Epithelial cell of prostate (primary cell): ENCODE measurements at regions not wholly inside any gene's neighbourhood (a gene's known extent, or its start where the extent isn't known, plus 50 kb on each side); places are given as distances from the start of the nearest gene placed in this dataset.
"Not testable (repeated sequence)": the region's sequence is repeated elsewhere in the genome, so short reads cannot be mapped to it uniquely, and the experiment has no call there.

Experiments used
- DNase-seq: peaks from one replicate; pipeline ENCODE4 v3.0.0-alpha.2; 2011; ENCODE audit warnings: low read depth, low spot score
- H3K27ac ChIP-seq: fragments of 450-650 bp; 2 replicates; pipeline ENCODE4 v1.5.1; 2017; ENCODE audit warnings: mild to moderate bottlenecking

DNA sequence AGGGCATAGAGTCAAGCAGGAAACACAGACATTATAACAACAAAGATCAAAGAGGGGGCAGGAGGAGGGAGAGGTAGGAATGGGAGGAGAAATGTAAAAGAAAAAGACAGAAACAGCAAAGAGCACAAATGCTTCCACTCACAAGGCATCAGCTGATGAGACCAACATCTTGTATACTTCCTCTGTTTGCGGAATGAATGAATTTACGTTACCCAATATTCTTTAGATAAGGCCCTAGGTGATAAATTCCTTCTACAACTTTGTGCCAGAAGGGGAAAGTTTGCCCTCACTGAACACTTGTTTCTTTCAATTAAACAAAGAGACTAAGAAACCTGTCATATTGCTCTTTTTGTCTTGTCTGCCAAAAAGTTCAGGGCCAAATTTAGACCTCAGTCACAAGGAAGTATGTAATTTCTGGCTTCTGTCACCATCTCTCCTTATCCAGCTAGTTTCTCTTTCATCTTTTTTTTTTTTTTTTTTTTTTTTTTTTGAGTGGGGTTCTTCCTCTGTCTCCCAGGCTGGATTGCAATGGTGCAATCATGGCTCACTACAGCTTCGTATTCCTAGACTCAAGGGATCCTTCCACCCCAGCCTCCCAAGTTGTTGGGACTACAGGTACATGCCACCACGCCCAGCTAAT lies 116.4 kb upstream of the NANOS1 start:
- no peak overlapping the region for H3K27ac ChIP-seq

DNA sequence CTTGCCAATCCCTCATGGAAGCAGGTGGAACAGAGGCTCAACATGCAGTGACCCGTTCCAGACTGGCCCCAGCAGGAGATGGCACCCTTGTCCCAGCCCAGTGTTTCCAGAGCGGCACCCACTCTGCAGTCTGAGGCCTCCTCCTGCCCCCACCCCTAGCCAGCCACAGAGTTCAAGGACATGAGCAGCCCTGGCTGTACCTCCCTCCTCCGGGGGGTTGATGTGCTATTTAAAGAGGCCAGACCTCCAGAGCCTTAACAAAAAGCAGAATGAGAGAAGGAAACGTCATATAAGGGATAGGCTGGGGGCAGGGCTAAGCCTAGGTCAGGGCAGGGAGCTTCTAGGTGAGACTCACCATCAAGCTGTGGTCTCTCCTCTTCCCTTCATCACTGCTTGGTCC lies 115.7 kb upstream of the NANOS1 start:
- DNase-seq = no peak

More for the DNA sequence above, 116.4 kb upstream of the NANOS1 start:
- no peak for DNase-seq

DNA sequence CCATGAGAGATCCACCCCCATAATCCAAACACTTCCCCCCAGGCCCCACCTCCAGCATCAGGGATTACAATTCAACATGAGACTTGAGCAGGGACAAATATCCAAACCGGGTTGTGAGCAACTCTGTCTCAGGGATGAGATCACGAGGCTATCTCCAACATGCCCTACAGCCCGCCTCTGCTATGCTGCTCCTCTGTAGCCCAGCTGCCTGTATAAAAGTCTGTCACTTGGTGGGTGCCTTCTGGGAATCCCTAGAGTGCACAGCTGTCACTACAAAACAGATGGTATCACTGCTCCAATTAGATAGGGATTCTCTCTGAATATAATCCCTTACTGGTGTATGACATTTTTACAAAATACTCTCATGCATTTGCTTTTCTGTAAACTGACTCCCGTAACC lies 114.9 kb upstream of the NANOS1 start:
- no peak overlapping the region for H3K27ac ChIP-seq
- no peak for DNase-seq

More for the DNA sequence above, 115.7 kb upstream of the NANOS1 start:
- H3K27ac ChIP-seq = no peak overlapping the region

DNA sequence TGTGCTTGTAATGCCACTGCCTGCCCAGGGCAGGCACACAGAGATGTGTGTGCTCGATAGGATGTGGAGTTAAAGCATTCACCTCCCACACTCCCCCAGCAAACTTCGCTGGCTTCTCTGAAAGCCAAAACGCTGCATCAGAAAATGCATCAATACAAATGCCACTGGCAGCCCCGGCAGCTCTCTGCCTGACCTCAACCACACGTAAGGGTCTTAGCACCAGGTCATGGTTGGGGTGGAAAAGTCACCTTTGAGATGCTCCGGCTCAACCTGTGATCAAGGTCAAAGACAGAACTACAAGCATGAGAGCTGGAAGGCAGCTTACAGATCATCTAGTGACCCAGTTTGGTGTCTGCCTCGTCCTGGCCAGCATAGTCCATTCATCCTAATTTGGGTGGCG lies 114.4 kb upstream of the NANOS1 start:
- DNase-seq = no peak
- H3K27ac ChIP-seq = no peak overlapping the region

DNA sequence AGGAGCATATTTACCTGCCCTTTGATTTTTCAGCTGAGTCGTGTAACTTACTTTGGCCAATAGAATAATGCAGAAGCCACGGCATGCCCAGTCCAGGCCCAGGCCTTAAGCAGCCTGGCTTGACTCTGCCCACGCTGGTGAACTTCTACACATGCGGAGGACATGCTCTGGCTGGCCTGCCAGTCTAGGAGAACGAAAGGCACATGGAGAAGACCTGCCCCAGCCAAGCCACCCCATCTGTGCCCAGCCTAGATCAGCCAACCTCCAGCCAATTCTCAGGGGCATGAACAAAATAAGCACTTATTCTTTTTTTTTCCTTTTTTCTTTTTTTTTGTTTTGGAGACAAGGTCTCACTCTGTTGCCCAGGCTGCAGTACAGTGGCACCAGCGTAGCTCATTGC lies 112.7 kb upstream of the NANOS1 start:
- no peak for DNase-seq
- no peak overlapping the region for H3K27ac ChIP-seq

DNA sequence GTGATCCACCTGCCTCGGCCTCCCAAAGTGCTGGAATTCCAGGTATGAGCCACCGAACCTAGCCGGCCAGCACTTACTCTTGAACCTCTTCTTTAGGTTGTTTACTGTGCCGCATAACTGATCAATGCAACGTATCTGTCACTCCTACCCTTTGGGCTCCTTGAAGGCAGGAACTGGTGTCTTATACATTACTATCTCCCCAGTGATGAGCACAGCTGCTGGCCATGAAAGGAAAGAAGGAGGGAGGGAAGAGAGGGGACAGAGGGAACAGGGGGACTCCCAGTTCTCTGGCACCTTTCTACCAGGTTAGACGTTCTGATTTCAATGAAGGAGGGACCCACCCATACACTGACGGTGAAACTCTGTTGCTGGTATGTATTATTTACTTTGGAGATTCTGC lies 111.8 kb upstream of the NANOS1 start:
- no peak overlapping the region for H3K27ac ChIP-seq
- DNase-seq = no peak

DNA sequence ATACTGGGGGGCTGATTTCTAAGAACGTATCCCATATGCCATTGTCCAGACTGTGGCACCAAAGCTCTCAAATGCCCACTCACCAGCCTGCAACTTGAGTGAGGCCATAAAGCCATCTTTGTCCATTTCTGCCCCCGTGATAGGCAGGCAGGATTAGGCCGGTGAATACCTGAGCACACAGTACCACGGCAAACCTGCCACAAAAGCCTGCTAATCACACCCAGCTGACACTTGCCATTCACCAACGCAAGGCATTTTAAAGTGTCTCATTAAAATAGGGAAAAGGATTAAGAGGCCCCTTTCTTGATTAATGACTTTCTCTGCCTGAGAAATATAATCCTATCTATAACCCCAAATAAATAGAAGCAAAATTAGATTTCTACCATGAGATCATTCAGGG lies 111.4 kb upstream of the NANOS1 start:
- DNase-seq = no peak
- H3K27ac ChIP-seq = no peak overlapping the region

DNA sequence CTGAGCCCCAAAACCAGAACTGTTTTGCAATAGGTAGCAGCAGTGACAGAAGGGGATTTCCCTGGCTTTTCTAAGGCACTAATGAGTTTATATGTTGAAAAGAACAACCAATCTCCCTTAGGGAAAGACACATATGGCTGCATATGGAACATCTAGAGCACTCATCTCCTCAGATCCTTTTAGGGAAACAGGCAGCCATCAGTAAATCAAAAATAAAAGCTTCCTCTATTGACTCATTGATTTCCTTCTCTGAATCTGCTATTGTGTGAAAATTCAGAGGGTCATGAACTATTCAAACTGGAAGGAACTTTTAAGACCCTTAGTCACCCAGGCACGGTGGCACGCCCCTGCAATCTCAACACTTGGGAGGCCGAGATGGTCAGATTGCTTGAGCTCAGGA lies 110.9 kb upstream of the NANOS1 start:
- DNase-seq = no peak
- no peak overlapping the region for H3K27ac ChIP-seq

DNA sequence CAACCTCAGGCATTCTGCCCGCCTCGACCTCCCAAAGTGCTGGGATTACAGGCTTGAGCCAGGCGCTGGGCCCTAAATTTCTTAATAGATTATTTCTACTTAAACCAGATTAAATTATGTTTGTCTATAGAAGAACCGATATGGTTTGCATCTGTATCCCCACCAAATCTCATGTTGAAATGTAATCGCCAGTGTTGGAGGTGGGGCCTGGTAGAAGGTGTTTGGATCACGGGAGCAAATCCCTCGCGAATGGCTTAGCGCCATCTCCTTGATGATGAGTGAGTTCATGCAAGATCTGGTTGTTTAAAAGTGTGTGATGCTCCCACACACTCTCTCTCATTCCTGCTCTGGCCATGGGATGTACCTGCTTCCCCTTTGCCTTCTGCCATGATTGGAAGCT lies 109.3 kb upstream of the NANOS1 start:
- DNase-seq = no peak
- H3K27ac ChIP-seq = no peak overlapping the region

DNA sequence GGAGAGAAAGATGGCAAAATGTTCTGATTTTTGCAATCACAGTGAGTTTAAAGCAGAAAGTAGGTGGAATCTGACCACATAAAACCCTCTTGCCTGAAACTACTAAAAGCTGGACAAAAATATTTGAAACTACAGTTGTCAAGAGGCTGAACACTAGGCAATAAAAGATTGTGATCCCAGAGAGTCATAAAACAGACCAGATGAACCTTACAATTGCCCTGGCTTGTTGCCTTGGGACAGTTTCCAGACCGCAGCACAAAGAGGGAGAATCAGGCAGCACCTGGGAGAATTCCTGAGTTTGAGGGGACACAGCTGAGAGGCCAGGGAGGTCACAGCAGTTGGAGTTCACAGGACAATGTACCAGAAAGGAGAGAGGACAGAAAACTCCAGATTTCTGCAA lies 107.3 kb upstream of the NANOS1 start:
- H3K27ac ChIP-seq = no peak overlapping the region
- DNase-seq = no peak

DNA sequence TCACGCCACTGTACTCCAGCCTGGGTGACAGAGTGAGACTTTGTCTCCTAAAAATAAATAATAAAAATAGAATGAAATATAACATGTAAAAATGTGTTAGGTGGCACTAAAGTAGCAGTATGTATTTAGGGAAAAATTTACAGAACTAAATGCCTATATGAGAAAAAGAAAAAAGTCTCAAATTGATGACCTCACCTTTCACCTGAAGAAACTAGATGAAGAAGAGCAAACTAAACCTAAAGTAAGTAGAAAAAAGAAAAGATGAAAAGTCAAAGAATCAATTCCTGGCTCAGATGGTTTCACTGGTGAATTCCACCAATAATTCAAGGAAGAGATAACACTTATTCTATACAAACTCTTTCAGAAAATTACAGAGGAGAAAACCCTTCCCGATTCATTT lies 106.5 kb upstream of the NANOS1 start:
- H3K27ac ChIP-seq = no peak overlapping the region
- no peak for DNase-seq

DNA sequence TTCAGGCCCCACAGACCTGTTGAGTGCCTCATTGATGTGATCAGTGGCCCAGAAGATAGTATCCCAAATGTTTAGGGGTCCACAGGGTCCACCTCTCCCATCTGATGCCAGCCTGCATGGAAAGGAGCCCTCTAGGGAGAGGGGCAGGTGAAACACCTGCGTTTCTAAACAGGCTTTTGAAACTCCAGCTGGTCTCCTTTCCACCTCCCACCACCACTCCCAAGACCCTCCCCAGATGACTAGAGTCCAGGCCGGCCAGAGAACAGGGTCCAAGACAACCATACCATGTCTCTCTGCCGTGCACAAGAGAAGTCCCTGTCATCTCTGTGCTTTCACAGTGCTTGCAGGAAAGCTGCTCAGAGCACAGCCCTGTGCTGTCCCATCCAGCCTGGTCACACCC lies 105.0 kb upstream of the NANOS1 start:
- DNase-seq = no peak
- H3K27ac ChIP-seq = no peak overlapping the region

DNA sequence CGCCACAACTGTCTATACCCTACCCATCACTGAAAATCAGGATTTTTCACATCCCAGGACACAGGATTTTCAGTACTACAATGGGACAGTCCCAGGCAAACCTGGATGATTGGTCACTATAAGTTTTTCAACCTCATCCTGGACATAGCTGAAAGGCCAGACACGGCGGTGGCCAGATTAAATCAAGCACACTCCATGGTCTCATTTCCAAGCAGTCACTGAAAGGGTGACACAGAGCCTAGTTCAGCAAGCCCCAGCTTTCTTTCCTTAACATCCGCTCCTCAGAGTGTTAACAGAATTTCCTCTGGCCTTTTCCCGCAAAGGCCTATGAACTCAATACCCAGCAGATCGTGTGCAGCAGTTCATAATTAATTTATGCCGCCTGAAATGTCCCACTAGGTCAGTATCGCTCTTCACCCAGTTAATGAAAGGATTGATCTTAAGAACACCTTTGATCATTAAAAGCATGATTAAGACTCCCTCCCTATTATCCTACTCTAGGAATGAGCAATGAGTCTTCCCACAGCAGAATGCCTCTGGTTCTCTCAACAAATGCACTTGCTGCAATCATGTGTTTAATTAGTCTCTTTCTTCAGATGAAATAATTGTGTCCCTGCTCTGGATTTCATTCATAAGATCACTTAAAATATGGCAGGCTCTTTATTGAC lies 104.0 kb upstream of the NANOS1 start:
- no peak overlapping the region for H3K27ac ChIP-seq
- no peak for DNase-seq

DNA sequence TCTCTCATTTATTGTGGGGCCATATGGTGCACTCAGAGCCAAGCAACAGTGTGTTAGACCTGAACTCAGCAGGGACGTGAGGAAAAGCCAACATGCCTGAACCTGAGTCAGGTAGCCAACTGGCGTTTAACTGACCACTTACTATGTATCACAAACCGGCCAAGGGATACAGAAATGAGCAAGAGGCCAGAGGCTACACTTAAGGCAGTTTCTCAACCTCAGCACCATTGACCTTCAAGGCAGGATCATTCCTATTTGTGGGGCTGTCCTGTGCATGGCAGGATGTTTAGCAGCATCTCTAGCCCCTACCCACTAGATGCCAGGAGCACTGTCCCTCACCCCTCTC lies 103.5 kb upstream of the NANOS1 start:
- H3K27ac ChIP-seq = no peak overlapping the region
- no peak for DNase-seq

DNA sequence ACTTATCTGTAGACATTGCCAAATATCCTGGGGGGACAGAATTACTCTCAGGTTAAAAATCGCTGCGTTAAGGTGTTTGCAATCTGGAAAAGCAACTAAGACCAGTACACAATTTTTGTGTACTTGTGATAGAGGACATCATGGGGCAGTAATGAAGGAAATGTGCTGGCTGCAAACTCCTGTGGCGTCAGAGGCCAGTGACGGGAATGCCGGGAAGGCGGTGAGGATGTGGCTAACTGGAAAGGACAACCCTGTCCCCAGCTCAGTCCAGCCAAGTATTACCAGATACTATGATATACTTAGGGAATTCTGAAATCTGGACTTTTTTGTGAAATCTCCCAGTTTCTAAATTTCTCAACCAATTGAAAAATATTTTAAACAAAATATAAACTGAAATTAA lies 103.1 kb upstream of the NANOS1 start:
- H3K27ac ChIP-seq = no peak overlapping the region
- DNase-seq = no peak

DNA sequence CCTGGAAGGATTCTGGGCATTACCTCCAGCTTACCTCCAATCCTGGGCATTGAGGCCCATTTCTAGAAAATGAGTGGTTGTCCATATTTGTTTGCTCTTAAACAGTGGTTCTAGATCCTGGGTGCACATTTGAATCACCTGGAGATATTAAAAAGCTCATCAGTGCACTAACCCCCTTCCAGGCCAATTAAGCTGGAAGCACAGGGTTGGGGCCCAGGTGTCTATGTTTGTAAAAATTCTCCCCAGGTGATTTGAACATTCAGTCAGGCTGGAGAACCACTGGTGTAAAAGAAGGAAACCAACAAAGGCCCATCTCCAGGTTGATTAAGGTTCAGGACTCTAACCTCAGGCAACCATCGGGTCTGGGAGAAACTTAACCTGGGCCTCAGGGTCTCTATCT lies 102.6 kb upstream of the NANOS1 start:
- H3K27ac ChIP-seq = no peak overlapping the region
- no peak for DNase-seq

DNA sequence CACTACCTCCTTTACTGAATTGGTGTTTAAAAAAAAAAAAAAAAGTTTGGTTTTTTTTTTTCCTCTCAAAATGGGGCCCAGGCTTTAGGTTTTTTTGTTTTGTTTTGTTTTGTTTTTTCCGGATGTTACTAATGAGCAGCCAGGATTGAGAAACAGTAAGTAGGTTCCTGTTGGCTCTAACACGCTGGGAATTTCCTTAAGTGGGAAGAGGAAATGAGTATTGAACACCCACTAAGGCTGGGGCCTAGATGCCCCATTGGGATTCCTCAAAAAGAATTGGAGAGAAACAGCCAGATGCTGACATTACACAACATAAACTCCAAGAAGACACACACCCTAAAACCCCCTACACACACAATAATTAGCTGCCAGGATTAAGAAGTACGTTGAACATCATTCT lies 102.2 kb upstream of the NANOS1 start:
- DNase-seq = no peak

DNA sequence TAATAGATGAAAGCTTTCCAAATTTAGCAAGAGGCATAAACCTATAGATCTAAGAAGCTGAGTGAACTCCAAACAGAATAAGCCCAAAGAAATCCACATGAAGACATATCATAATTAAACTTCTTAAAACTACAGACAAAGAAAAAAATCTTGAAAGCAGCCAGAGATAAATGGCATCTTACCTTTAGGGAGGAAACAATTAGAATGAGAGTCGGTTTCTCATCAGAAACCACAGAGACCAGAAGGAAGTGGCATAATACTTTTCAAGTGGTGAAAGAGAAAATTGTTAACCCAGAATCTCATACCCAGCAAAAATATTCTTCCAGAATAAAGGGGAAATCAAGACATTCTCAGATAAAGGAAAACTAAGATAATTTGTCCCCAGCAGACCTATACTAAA lies 98.9 kb upstream of the NANOS1 start:
- H3K27ac ChIP-seq = no peak overlapping the region
- no peak for DNase-seq

More for the DNA sequence above, 102.2 kb upstream of the NANOS1 start:
- H3K27ac ChIP-seq = no peak overlapping the region

DNA sequence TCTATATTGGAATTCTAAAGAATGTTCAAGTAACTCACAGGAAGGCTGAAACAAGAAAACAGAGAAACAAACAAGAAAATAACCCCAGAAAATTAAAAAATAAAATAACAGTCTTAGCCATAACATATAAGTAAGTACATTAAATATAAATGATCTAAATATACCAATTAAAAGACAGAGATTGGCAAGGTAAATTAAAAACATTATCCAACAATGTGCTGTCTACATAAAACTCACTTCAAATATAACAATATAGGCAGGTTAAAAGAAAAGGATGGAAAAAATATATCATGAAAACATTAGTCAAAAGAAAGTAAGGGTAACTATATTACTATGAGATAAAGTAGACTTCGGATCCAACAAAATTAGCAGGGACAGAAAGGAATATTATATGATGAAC lies 98.1 kb upstream of the NANOS1 start:
- no peak for DNase-seq

DNA sequence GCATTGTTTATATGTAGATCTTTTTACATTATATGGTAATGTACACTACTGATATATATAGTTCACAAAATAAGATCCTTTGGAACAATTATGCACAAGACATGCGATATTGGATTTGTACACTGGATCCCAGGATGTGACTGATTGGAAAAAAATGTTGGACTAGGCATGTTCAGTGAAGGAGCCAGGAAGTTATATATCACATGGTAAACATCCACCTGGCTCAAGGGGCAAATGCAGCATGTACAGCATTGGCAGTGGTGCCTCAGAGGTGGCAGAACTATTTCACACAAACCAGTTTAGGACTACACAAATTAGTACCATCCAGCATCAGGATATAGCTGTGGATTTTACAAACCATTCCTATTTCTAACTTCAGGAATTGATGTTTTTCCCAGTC lies 97.4 kb upstream of the NANOS1 start:
- DNase-seq = not testable (repeated sequence)
- peak overlapping the region; percentile 59 for H3K27ac ChIP-seq

More for the DNA sequence above, 98.1 kb upstream of the NANOS1 start:
- peak overlapping the region; percentile 59 for H3K27ac ChIP-seq

DNA sequence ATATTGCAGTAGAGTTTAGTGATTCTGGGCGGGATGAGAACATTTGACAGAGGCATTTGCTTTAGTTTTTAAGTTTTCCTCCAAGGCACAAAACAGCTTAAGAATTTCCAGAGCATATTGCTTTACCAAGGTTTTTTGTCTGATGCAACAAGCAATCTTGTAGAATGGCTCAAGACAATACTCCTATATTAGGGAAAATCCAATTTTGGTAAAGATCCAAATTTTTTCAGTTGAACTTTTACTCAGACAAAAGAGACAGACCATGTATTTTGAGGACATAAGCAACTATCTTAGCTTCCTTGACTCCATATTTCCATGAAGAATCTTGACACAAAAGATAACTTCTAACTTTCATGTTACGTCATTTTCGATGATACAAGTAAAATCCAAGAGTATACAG lies 92.3 kb upstream of the NANOS1 start:
- no peak overlapping the region for H3K27ac ChIP-seq
- no peak for DNase-seq
